Neutrophil (primary cell): ENCODE measurements at regions not wholly inside any gene's neighbourhood (a gene's known extent, or its start where the extent isn't known, plus 50 kb on each side); places are given as distances from the start of the nearest gene placed in this dataset.

Experiments
- H3K27ac ChIP-seq: fragments of 200-600 bp; sonication (generic); 2 replicates; pipeline ENCODE4 v1.5.1; 2016; ENCODE audit warnings: mild to moderate bottlenecking, moderate library complexity
- H3K27me3 ChIP-seq: fragments of 200-600 bp; sonication (generic); 2 replicates; pipeline ENCODE4 v1.6.0; 2016; ENCODE audit warnings: mild to moderate bottlenecking
- H3K36me3 ChIP-seq: fragments of 200-600 bp; sonication (generic); 2 replicates; pipeline ENCODE4 v1.5.1; 2017
- H3K4me1 ChIP-seq, 2 experiments: fragments of 200-600 bp in 1 of 2; sonication (generic) in 1 of 2; 1 replicate in 1 of 2; 2 replicates in 1 of 2; pipeline versions ENCODE4 v1.5.1 to v1.6.1; 2013 to 2016; ENCODE audit warnings: low read depth in 1 of 2, low read length in 1 of 2, mild to moderate bottlenecking in 1 of 2, moderate library complexity in 1 of 2; ENCODE audit not compliant: control insufficient read depth in 1 of 2, insufficient read depth in 1 of 2
- H3K4me3 ChIP-seq, 2 experiments: fragments of 200-600 bp in 1 of 2; sonication (generic) in 1 of 2; 1 replicate in 1 of 2; 2 replicates in 1 of 2; pipeline ENCODE4 v1.5.1; 2013 to 2016; ENCODE audit warnings: low read depth in 1 of 2, low read length in 1 of 2, mild to moderate bottlenecking in 1 of 2, moderate library complexity in 1 of 2
- H3K9me3 ChIP-seq: fragments of 200-600 bp; sonication (generic); 2 replicates; pipeline ENCODE4 v1.5.1; 2016
- TF ChIP-seq, protein P1 (sequence below): fragments of 200-600 bp; sonication (generic); IDR thresholded peaks from 2 replicates; pipeline ENCODE4 v1.5.1; 2016; ENCODE audit warnings: antibody characterized with exemption

DNA sequence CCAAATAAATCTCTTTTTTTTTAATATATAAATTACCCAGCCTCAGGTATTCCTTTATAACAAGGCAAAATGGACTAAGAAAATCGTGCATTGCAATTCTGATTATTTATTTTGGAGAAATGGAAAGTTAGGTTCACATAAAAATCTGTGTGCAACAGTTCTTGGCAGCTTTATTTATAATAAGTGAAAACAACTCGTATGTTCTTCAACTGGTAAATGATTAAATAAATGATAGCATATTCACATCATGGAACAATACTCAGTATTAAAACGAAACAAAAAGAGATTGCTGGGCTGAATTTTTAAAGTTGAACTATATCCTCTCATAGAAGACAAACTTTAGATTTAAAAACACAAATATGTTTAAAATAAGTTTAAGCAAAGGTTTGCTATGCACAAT lies 176.3 kb upstream of the ZNF385D start:
- no peaks in the 10 kb centered on the region for H3K36me3 ChIP-seq
- no peaks in the 10 kb centered on the region for H3K27me3 ChIP-seq
- no peaks in the 10 kb centered on the region for H3K4me1 ChIP-seq
- H3K9me3 ChIP-seq = no peaks in the 10 kb centered on the region
- H3K4me3 ChIP-seq = no peak overlapping the region
- H3K27ac ChIP-seq = no peak overlapping the region
- TF ChIP-seq, protein P1, sequence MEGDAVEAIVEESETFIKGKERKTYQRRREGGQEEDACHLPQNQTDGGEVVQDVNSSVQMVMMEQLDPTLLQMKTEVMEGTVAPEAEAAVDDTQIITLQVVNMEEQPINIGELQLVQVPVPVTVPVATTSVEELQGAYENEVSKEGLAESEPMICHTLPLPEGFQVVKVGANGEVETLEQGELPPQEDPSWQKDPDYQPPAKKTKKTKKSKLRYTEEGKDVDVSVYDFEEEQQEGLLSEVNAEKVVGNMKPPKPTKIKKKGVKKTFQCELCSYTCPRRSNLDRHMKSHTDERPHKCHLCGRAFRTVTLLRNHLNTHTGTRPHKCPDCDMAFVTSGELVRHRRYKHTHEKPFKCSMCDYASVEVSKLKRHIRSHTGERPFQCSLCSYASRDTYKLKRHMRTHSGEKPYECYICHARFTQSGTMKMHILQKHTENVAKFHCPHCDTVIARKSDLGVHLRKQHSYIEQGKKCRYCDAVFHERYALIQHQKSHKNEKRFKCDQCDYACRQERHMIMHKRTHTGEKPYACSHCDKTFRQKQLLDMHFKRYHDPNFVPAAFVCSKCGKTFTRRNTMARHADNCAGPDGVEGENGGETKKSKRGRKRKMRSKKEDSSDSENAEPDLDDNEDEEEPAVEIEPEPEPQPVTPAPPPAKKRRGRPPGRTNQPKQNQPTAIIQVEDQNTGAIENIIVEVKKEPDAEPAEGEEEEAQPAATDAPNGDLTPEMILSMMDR = no peak

DNA sequence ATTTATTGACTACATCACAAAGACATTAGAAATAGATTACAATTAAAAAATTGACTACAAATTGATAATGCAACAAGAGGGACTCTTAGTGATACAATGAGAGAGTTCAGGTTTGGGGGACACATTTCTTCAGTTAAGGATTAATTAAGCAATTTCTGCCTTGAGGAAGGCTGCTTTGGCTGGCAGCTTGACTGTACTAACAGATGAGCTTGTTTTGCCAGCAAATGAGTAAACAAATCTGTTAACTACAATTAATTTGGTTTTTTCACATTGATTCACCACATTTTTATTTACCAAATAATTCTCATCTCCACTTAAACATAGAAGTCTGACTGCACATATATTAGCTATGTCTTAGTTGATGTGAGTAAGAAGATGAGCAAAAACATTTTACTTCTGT lies 183.6 kb upstream of the ZNF385D start:
- TF ChIP-seq, protein P1 = no peak
- H3K4me1 ChIP-seq = no peaks in the 10 kb centered on the region
- H3K27ac ChIP-seq = no peak overlapping the region
- no peaks in the 10 kb centered on the region for H3K9me3 ChIP-seq
- no peaks in the 10 kb centered on the region for H3K36me3 ChIP-seq
- no peak overlapping the region for H3K4me3 ChIP-seq
- no peaks in the 10 kb centered on the region for H3K27me3 ChIP-seq

DNA sequence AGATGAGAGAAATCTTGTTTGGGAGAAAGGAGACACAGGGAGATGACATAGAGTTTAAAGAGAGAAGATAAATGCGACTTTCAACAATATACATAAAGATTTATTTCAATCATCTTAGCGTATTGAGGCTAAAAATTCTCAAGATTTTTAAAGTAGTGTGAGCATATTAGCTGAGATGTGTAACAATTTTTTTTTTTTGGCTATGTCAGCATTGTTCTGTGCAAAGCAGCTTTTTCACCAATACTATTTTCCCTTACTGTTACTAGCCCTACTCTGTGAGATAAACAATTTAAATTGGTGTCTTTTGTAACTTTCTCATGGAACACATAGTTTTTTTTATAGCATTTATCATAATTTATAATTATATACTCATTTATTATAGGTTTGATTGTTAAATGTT lies 185.2 kb upstream of the ZNF385D start:
- no peak overlapping the region for H3K27ac ChIP-seq
- H3K36me3 ChIP-seq = no peaks in the 10 kb centered on the region
- no peaks in the 10 kb centered on the region for H3K27me3 ChIP-seq
- H3K4me1 ChIP-seq = no peaks in the 10 kb centered on the region
- H3K4me3 ChIP-seq = no peak overlapping the region
- H3K9me3 ChIP-seq = no peaks in the 10 kb centered on the region
- TF ChIP-seq, protein P1 = no peak

DNA sequence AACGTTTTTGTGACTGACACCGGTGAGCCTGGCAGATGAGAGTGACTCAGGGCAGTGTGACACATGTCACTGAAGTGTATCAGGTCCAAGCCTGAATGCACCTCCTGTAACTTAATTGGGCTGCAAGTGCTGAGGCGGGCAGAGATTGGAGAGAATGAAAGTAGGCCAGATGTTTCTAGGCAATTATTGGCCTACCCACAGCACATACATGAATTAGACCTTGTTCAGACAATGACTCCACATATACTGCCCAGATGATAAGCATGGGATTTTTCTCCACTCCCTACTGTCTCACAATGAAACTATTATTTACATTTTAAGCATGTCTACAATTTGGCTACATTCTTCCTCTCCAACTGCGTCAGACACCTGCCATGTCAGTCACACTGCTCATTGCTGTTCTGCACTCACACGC lies 187.3 kb upstream of the ZNF385D start:
- no peaks in the 10 kb centered on the region for H3K27me3 ChIP-seq
- no peaks in the 10 kb centered on the region for H3K36me3 ChIP-seq
- H3K4me1 ChIP-seq = no peaks in the 10 kb centered on the region
- no peaks in the 10 kb centered on the region for H3K9me3 ChIP-seq
- TF ChIP-seq, protein P1 = no peak
- no peak overlapping the region for H3K4me3 ChIP-seq
- H3K27ac ChIP-seq = no peak overlapping the region

DNA sequence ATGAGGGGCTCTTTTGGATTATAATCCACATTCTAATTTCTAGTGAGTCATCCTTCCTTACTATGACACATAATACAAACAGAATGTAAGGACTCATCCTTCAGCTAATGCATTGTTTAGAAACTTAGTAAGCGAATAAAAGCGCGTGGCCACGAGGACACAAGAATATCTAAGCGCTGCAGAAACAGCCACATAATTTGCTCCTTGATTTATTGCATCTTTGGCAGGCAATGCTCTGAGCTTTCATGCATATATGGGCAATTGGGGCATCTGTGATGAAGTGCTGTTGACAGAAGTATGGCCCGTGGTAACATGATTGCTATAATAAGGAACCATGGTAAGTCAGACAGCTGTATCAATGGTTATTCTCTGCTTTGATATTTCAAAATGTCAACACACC lies 191.3 kb upstream of the ZNF385D start:
- no peaks in the 10 kb centered on the region for H3K36me3 ChIP-seq
- TF ChIP-seq, protein P1 = no peak

DNA sequence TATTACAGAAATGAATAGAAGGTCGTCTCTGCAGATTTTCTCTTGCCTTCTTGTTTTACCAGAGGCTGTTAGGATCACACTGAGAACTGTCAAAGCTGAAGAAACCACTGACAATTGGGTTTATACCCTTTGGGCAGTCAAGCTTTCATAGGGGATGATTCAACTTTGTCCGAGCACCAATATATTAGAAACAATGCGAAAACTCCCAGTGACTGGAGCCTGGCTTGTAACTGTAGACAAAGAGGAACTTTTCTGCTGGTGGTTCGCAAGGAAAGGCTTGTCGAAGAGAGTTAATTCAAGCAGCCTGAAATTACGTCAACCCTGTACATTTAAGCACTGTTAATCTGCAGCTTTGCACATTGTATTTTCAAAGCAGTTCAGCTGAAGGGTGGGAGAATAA lies 193.2 kb upstream of the ZNF385D start:
- H3K36me3 ChIP-seq = no peaks in the 10 kb centered on the region
- H3K27me3 ChIP-seq = no peaks in the 10 kb centered on the region
- no peaks in the 10 kb centered on the region for H3K9me3 ChIP-seq
- no peaks in the 10 kb centered on the region for H3K4me1 ChIP-seq
- TF ChIP-seq, protein P1 = no peak
- H3K27ac ChIP-seq = no peak overlapping the region
- H3K4me3 ChIP-seq = no peak overlapping the region

More for the DNA sequence above, 191.3 kb upstream of the ZNF385D start:
- H3K27me3 ChIP-seq = no peaks in the 10 kb centered on the region
- H3K27ac ChIP-seq = no peak overlapping the region
- H3K4me1 ChIP-seq = no peaks in the 10 kb centered on the region
- no peaks in the 10 kb centered on the region for H3K9me3 ChIP-seq
- no peak overlapping the region for H3K4me3 ChIP-seq
